NCI-H460 (cell line): ENCODE measurements at regions not wholly inside any gene's neighbourhood (a gene's known extent, or its start where the extent isn't known, plus 50 kb on each side); places are given as distances from the start of the nearest gene placed in this dataset.

Experiments
- DNase-seq: peaks from one replicate; pipeline ENCODE4 v3.0.0-alpha.2; 2016; ENCODE audit warnings: low read depth; ENCODE audit errors: extremely low read depth

GRCh38 chr6:137772541-137773250 lies 94.4 kb upstream of the TNFAIP3 start:
- DNase-seq: no peak

DNA sequence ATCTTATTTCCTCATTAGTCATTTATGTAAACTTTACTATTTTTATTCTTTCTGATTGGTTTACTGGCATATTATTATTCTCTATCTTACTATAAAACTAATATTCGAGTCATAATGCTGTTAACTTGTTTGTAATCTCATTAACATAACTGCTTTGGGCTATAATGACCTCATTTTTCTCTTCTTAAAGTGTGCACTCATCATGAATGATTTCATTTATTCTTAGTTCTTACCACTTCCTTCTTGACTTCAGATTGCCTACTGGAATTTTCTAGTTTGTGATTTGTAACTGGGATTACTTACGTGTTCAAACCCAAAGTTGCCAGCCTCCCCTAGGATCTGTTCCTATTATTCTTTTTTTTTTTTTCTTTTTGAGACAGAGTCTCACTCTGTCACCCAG lies 91.8 kb upstream of the TNFAIP3 start:
- DNase-seq: no peak

DNA sequence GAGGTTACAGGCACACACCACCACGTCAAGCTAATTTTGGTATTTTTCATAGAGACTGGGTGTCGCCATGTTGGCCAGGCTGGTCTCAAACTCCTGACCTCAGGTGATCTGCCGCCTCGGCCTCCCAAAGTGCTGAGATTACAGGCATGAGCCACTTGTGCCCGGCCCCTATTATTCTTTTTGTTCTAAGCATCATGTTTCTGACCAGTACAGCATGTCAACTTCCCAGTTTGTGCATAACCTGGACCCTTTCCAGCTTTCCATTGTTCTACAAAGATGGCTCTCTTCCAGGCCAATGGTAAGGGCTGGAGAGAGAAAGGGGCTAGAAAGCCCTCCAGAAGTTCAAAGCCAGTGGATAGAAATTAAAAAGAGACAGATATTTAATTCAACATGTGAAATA lies 91.3 kb upstream of the TNFAIP3 start:
- no peak for DNase-seq

GRCh38 chr6:137776256-137776655 lies 90.8 kb upstream of the TNFAIP3 start:
- peak; percentile 26 for DNase-seq

DNA sequence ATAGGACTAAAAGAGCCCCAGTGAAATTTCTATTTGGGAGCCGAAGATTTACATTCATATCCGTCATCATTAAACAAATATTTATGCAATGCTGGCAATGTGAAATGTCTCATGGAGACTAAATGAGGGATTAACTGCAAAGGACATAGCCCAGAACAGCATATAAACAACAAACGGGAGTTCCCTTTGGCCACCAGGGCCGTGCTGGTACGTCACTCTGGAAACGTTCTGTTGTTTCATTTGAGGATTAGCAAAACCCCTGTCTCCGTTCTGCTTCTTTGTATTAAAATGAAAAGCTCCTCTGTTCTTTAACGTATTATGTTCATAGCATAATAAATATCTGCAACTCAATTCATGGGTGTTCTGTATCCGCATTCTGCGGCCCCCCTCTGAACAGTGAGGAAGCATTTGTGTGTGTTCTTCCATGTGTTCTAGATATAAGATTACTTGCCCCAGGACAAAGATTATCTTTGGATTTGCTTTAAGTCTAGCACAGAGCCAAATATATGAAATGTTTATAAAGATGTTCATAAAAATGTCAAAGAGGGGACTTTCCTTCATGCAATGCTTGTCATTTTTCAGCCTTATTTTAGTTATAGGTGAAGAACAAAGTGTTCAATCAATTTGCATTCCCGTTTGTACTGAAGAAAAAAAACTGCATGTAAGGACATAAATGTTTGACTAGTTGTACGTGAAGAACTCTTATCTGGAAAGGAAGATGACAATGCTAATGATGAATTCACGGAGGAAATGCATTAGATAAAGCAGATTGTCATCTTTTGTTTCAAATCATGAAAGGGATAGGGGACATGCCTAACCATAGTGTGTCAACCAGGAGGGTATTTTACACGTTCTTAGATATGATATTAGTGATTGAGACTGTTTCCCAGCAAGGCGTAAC lies 90.0 kb upstream of the TNFAIP3 start:
- DNase-seq: peak; percentile 95

- no peak for DNase-seq
Measured at GRCh38 chr6:137777687-137778075, 89.4 kb upstream of the TNFAIP3 start.

DNA sequence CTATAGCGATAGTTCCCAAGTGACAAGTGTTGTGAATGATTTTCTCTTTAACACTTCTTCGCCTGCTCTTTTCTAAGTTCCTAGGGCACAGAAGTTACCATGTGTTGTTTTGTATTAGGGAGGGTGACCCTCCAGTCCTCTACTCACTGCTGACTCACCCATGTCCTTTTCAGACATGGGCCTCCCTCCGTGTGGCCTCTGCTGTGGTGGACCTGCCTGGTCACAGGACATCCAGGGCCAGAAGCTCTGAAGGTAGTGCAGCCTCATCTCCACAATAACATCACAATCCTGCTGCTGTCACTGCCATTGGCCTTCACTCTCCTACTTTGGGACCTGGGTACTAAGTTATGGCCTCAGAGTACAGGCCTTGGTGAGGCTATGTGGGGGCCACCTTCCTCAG lies 87.1 kb upstream of the TNFAIP3 start:
- DNase-seq: no peak

GRCh38 chr6:137780447-137781034 lies 86.5 kb upstream of the TNFAIP3 start:
- no peak for DNase-seq

DNA sequence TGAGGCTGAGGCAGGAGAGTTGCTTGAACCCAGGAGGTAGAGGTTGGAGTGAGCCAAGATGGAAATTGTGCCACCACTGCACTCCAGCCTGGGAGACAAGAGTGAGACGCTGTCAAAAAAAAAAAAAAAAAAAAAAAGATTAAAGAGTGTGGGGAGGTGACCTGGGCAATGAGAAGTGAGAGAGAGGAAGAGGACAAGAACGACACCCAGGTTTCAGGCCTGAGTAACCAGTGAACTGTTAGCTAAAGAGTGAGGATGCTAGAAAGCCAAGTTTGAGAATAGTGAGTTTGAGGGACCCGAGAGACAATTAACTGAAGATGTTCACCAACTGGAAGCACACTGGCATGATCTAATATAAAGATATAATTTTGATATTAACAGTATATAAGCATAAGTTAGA lies 85.4 kb upstream of the TNFAIP3 start:
- DNase-seq: no peak

GRCh38 chr6:137782166-137783039 lies 84.7 kb upstream of the TNFAIP3 start:
- no peak for DNase-seq

DNA sequence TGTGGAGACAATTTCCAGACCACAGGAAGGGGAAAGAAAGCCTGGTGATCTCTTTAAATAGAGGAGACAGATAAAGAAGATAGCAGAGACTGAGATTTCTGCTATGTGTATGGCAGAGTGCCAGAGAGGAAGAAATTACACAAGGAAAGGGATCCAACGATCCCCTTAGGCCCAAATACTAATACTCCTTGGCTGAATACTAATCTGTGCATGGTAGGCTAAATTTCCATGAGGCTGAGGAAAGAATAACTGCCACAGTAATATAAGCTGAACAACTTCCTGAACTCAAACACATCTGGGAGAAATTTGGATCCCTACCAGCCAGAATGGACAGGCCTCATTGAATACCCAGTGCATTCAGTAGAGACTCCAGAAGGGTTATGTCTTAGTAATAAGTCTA lies 83.3 kb upstream of the TNFAIP3 start:
- DNase-seq: no peak

DNA sequence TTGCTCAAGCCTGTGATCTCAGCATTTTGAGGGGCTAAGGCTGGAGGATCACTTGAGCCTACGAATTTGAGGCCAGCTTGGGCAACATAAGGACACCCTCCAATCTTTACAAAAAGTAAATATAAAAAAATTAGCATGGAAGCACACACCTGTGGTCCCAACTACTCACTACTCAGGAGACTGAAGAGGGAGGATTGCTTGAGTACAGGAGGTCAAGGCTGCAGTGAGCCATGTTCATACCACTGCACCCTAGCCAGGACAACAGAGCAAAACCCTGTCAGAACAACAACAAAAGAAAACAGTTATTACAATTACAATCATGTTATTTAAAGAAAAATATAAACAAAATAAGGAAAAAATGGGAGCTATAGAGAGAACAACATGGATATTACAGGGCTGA lies 82.5 kb upstream of the TNFAIP3 start:
- DNase-seq: no peak

GRCh38 chr6:137787016-137787415 lies 80.0 kb upstream of the TNFAIP3 start:
- no peak for DNase-seq

- DNase-seq: no peak
Measured at GRCh38 chr6:137788248-137788647, 78.8 kb upstream of the TNFAIP3 start.

DNA sequence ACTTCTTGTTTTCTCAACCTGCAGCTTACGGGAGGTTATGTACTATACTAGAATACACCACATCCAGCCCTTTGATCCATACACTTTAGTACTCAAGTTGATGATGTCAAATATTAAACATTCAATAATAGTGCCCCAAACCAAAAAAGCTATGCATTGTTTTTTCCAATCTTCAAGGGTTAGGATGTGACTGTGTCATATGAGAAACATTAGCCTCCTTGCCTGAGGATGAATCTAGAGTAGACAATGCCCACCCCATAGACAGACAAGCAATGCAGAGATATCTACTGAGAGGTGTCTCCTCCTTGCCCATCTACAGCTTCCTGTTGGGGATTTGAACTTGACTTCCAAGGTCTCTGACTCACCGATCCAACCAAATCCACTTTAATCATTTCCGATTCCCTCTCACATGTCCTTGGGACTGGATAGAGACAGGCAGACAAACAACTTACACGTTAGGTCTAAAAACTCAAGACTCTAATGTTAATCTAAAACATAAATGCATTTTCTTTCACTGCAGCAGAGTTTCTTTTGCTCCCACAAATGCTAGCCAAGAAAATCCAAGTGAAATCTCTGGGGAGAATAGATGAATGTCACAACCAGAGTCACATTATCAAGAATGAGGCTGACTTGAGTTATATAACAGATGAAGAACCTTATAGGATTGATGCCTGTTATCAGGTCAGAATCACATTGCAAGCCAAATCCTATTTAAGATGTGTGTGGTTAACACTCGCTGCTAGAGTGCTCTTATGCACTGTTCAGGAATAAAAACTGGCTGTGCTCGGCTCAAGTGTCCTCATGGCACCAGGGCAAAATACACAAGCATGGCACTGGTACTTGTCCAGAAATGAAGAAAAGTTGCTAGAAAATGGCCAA lies 75.5 kb upstream of the TNFAIP3 start:
- peak; percentile 64 for DNase-seq

DNA sequence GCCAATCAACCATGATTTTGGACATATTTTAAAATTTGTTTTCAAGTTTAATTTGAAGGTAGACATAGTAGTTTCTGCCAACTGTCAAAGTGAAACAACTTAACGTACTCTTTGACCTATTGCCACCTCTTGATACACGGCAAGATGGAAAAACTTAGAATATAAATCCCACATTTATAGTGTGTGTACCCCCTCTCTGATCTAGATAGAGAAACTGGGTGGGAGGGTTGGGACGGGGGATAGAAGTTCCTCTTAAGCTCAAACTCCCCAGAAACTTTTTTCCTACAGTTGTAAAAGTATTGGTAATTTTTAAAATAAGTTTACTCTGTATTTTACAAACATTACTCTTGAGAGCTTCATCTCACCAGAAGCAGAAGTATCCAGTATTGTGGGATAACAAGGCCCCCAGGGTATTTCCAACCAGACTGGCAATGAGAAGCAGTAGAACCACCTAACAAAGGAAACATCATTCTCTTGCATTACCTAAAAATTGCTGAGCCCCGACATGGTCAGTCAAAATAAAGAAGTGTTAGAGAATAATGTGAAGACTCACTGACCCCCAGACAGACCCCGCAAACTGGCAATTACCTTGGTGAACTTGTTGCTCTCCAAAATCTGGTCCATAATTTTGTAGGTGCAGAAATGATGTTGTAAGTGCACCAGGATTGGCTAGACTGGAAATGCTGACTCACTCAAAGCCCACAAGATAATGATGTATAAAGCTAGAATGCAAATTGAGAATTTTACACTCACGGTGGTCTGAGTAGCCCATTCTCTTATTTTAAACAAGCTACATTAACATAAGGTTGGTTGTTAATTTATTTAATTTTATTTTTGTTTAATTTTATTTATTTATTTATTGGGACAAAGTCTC lies 74.7 kb upstream of the TNFAIP3 start:
- DNase-seq: no peak

DNA sequence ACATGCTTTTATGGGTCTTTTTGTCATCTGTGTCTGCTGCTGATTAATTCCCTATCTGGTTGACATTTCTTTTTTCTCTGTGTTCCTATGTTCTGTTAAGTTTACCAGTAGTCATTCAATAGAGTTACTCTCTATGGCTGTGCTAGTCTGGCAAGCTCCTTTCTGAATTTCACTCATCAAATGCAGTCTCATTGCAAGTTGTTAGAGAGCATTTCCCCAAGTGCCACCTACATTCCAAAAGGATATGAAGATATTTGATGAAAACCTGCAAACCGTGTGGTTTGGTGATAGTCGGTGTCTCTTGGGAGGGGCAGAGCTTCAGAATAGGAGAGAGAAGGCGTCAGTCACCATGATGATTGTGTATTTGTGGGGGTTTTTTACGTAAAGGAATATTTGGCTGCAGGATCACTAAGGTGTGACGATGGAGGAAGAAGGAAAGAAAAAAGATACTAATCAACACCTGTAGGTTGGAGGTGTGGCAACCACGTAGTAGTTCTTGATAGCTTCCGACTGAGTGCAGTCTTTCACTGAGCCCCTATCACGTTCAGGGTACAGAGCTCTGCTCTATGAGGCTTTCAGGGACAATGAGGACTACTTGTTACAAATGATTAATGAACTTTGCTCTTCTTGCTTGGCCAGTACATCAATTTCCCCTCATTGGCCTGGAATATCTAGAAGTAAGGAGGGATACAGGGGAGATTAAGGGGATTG lies 73.1 kb upstream of the TNFAIP3 start:
- DNase-seq: no peak

DNA sequence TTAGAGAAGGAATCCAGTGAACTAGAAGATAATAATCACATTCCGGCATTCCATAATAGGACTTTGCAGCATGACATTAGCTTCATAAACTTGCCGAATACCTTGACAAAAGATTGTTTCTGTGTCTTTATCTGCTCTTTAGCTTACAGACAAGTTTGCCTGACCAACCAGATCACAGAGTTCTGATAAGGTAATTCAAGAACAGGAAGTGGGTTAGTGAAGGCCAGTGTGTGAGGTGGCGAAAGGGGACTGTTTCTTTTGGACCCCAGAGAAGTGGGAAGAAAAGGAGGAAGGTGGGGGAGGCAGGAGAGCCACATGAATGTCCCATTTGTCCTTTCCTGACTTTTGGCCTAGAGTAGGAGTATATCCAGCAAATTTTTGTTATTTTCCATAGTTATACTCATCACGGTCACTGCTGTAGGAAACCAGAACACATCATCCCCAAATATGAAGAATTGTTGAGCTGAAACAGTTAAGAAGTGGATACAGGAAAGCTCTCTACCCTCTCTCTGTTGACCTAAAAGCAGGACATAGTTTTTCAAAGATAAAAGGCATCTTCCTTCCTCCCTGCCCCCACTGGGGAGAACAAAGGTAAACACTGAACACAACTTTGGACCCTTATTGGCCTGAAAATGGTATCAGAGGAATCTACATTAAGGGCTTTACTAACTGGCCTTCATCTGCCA lies 72.4 kb upstream of the TNFAIP3 start:
- no peak for DNase-seq
